BE2C (cell line): ENCODE measurements at regions not wholly inside any gene's neighbourhood (a gene's known extent, or its start where the extent isn't known, plus 50 kb on each side); places are given as distances from the start of the nearest gene placed in this dataset.

Experiments
- DNase-seq: peaks from one replicate; pipeline ENCODE4 v3.0.0-alpha.2; 2020
- H3K27me3 ChIP-seq: fragments of 250-450 bp; sonication (Bioruptor Pico); 2 replicates; pipeline ENCODE4 v1.5.1; 2020; ENCODE audit warnings: mild to moderate bottlenecking
- H3K36me3 ChIP-seq: fragments of 250-450 bp; sonication (Bioruptor Pico); 2 replicates; pipeline ENCODE4 v1.5.1; 2020; ENCODE audit warnings: mild to moderate bottlenecking
- H3K4me1 ChIP-seq: fragments of 250-450 bp; sonication (Bioruptor Pico); 2 replicates; pipeline ENCODE4 v1.5.1; 2020
- H3K4me3 ChIP-seq: 2 replicates; pipeline ENCODE4 v1.5.1; 2011; ENCODE audit warnings: low read depth, low read length
- H3K9me3 ChIP-seq: fragments of 250-450 bp; sonication (Bioruptor Pico); 2 replicates; pipeline ENCODE4 v1.5.1; 2020
- TF ChIP-seq, protein P1 (sequence below): IDR thresholded peaks from 2 replicates; pipeline ENCODE4 v1.5.1; 2012; ENCODE audit warnings: mild to moderate bottlenecking, low read depth, low read length

GRCh38 chr2:139007130-139007529 is 226.9 kb upstream of the NXPH2 start:
- Histone ChIP-seq H3K4me3 (no peak overlapping the region), H3K9me3 (no peaks in the 10 kb centered on the region), H3K4me1 (no peaks in the 10 kb centered on the region), H3K36me3 (no peaks in the 10 kb centered on the region), H3K27me3 (no peaks in the 10 kb centered on the region)
- TF ChIP-seq, protein P1, sequence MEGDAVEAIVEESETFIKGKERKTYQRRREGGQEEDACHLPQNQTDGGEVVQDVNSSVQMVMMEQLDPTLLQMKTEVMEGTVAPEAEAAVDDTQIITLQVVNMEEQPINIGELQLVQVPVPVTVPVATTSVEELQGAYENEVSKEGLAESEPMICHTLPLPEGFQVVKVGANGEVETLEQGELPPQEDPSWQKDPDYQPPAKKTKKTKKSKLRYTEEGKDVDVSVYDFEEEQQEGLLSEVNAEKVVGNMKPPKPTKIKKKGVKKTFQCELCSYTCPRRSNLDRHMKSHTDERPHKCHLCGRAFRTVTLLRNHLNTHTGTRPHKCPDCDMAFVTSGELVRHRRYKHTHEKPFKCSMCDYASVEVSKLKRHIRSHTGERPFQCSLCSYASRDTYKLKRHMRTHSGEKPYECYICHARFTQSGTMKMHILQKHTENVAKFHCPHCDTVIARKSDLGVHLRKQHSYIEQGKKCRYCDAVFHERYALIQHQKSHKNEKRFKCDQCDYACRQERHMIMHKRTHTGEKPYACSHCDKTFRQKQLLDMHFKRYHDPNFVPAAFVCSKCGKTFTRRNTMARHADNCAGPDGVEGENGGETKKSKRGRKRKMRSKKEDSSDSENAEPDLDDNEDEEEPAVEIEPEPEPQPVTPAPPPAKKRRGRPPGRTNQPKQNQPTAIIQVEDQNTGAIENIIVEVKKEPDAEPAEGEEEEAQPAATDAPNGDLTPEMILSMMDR, result no peak
- DNase-seq, result no peak

DNA sequence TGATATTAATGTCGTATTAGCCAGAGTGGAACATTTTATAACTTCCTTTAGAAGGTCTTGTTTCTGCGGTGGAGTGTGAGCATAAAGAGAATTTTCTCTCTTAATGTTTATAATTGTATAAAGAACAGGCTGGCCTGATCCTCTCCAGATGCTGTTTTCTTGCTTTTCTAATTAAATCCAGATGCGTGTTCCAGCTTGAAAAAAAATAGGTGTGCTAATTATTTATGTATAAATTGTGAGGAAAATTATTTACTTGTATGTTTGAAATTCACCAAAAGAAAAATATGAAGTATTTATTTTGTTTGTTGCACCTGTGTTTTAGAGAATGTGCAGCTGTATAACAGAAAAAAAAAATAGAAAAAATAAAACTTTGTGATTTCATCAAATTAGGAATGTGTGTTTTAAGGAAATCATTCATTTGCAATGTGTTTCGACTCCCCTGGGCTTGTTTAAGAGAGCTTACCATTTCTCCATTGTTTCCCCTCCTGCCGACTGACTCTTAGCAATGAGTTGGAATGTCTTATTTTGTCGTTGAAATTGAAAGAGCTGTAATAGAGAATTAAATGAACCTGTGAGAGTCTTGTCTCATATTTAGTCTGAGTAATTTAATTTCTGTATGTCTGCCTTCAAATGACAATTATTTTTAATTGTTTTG is 220.1 kb upstream of the NXPH2 start:
- Histone ChIP-seq H3K27me3 (no peaks in the 10 kb centered on the region), H3K9me3 (no peaks in the 10 kb centered on the region), H3K36me3 (no peaks in the 10 kb centered on the region), H3K4me3 (no peak overlapping the region), H3K4me1 (no peaks in the 10 kb centered on the region)
- DNase-seq, result no peak
- TF ChIP-seq, protein P1, result no peak

- Histone ChIP-seq H3K4me1 (no peaks in the 10 kb centered on the region), H3K36me3 (no peaks in the 10 kb centered on the region), H3K4me3 (no peak overlapping the region), H3K27me3 (no peaks in the 10 kb centered on the region), H3K9me3 (no peaks in the 10 kb centered on the region)
- TF ChIP-seq, protein P1, result no peak
- DNase-seq, result no peak
Observed at GRCh38 chr2:138997856-138998517, 217.8 kb upstream of the NXPH2 start.

DNA sequence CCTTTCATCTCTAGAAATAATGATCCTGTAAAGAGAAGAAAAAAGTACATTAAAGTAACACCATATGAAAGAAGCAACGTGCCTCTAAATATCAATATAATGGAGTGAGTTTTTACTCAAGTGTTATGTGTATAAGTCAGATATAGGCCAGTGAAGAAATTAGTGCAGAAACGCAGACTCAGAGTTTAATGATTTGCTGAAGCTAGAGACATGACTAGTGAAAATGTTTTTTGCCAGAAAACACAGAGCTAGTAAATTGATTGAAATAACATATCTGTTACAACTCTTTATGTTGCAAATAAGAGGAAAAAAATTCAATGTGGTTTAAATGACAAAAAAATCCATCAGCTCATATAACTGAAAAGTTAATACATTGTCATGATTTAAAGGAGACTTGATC is 217.2 kb upstream of the NXPH2 start:
- H3K4me1 ChIP-seq, result no peaks in the 10 kb centered on the region
- no peak overlapping the region for H3K4me3 ChIP-seq
- no peaks in the 10 kb centered on the region for H3K36me3 ChIP-seq
- TF ChIP-seq, protein P1, result no peak
- no peak for DNase-seq
- no peaks in the 10 kb centered on the region for H3K9me3 ChIP-seq
- H3K27me3 ChIP-seq, result no peaks in the 10 kb centered on the region

- Histone ChIP-seq H3K9me3 (no peaks in the 10 kb centered on the region), H3K4me1 (no peaks in the 10 kb centered on the region), H3K4me3 (no peak overlapping the region), H3K36me3 (no peaks in the 10 kb centered on the region), H3K27me3 (no peaks in the 10 kb centered on the region)
- TF ChIP-seq, protein P1, result no peak
- DNase-seq, result no peak
Observed at GRCh38 chr2:138994502-138994901, 214.3 kb upstream of the NXPH2 start.

- Histone ChIP-seq H3K27me3 (no peaks in the 10 kb centered on the region), H3K36me3 (no peaks in the 10 kb centered on the region), H3K9me3 (no peaks in the 10 kb centered on the region), H3K4me1 (no peaks in the 10 kb centered on the region), H3K4me3 (no peak overlapping the region)
- no peak for DNase-seq
- TF ChIP-seq, protein P1, result no peak
Observed at GRCh38 chr2:138985881-138986280, 205.7 kb upstream of the NXPH2 start.
